ENCODE measurements at regions not wholly inside any gene's neighbourhood (a gene's known extent, or its start where the extent isn't known, plus 50 kb on each side); places are given as distances from the start of the nearest gene placed in this dataset.

- Histone ChIP-seq H3K36me3 (ENCODE audit: control insufficient read depth, insufficient read depth, low read length) (no peaks in the 10 kb centered on the region), H3K4me1 (ENCODE audit: control insufficient read depth, insufficient read depth, low read length) (no peaks in the 10 kb centered on the region), H3K4me3 (ENCODE audit: low read depth, low read length) (no peak overlapping the region), H3K9me3 (ENCODE audit: control insufficient read depth, insufficient read depth, low read length) (no peaks in the 10 kb centered on the region), H3K27me3 (ENCODE audit: control insufficient read depth, insufficient read depth, low read length) (no peaks in the 10 kb centered on the region), H3K9ac (ENCODE audit: low read depth, low read length) (no peak overlapping the region)
Observed at GRCh38 chr2:83055376-83056010, 1403.6 kb downstream of the SUCLG1 start.

- no peak overlapping the region for H3K4me3 ChIP-seq (ENCODE audit: low read depth, low read length)
- H3K9ac ChIP-seq (ENCODE audit: low read depth, low read length) = no peak overlapping the region
- H3K4me1 ChIP-seq (ENCODE audit: control insufficient read depth, insufficient read depth, low read length) = no peaks in the 10 kb centered on the region
- H3K27me3 ChIP-seq (ENCODE audit: control insufficient read depth, insufficient read depth, low read length) = no peaks in the 10 kb centered on the region
- no peaks in the 10 kb centered on the region for H3K36me3 ChIP-seq (ENCODE audit: control insufficient read depth, insufficient read depth, low read length)
- no peaks in the 10 kb centered on the region for H3K9me3 ChIP-seq (ENCODE audit: control insufficient read depth, insufficient read depth, low read length)
Observed at GRCh38 chr2:83054751-83055150, 1404.3 kb downstream of the SUCLG1 start.

DNA sequence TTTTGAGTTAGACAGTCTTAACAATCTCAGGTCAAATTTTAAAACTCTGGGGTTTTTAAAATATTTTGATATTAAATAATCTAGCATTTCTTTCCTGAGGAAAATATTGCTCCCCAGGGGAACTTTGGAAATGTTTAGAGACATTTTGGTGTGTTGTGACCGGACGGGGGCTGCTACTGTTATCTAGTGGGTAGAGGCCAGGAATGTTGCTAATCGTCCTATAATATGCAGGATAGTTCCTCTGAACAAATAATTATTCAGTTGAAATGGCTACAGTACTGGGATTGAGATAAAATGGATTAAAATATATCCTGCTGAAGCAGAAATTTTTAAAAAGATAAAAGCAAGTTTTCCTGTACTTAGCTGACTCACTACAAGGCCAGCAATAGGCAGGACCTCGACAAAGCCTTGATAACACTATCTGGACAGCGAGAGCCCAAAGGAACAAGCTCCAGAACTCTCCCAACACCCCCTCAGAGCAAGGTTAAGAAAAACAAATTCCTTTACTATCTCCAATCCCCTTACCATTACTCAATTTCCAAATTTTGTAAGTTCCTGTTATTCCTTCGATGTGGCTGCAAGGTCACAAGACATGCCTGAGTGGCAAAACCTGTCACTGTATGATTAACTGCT lies 1407.4 kb downstream of the SUCLG1 start:
- H3K9me3 ChIP-seq (ENCODE audit: control insufficient read depth, insufficient read depth, low read length) = no peaks in the 10 kb centered on the region
- H3K4me3 ChIP-seq (ENCODE audit: low read depth, low read length) = no peak overlapping the region
- no peaks in the 10 kb centered on the region for H3K27me3 ChIP-seq (ENCODE audit: control insufficient read depth, insufficient read depth, low read length)
- no peaks in the 10 kb centered on the region for H3K36me3 ChIP-seq (ENCODE audit: control insufficient read depth, insufficient read depth, low read length)
- no peak overlapping the region for H3K9ac ChIP-seq (ENCODE audit: low read depth, low read length)
- H3K4me1 ChIP-seq (ENCODE audit: control insufficient read depth, insufficient read depth, low read length) = no peaks in the 10 kb centered on the region

DNA sequence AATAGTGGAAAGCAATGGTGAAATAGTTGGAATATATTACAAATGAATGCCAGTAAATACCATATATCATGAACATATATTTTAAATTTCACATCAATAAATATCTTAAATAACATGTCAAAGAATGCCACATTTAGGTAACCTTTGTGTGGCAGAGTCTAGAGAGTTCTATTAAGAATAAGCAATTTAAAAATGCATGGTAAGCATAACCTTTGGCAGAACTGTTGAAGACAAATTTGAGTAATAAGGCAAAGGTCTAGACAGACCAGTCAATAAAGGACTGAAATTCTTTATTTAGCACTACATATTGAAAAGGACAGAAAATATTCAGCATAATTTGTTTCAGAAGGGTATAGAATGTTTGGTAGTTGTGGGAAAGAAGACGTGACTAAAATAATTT lies 1417.0 kb downstream of the SUCLG1 start:
- H3K4me1 ChIP-seq (ENCODE audit: control insufficient read depth, insufficient read depth, low read length) = no peaks in the 10 kb centered on the region
- H3K36me3 ChIP-seq (ENCODE audit: control insufficient read depth, insufficient read depth, low read length) = no peaks in the 10 kb centered on the region
- no peaks in the 10 kb centered on the region for H3K27me3 ChIP-seq (ENCODE audit: control insufficient read depth, insufficient read depth, low read length)
- H3K9ac ChIP-seq (ENCODE audit: low read depth, low read length) = no peak overlapping the region
- no peaks in the 10 kb centered on the region for H3K9me3 ChIP-seq (ENCODE audit: control insufficient read depth, insufficient read depth, low read length)
- H3K4me3 ChIP-seq (ENCODE audit: low read depth, low read length) = no peak overlapping the region

- Histone ChIP-seq H3K36me3 (ENCODE audit: control insufficient read depth, insufficient read depth, low read length) (no peaks in the 10 kb centered on the region), H3K4me1 (ENCODE audit: control insufficient read depth, insufficient read depth, low read length) (peaks cover 4% of the 10 kb centered on the region), H3K27me3 (ENCODE audit: control insufficient read depth, insufficient read depth, low read length) (no peaks in the 10 kb centered on the region), H3K9ac (ENCODE audit: low read depth, low read length) (no peak overlapping the region), H3K4me3 (ENCODE audit: low read depth, low read length) (no peak overlapping the region), H3K9me3 (ENCODE audit: control insufficient read depth, insufficient read depth, low read length) (no peaks in the 10 kb centered on the region)
Observed at GRCh38 chr2:83022631-83023210, 1436.4 kb downstream of the SUCLG1 start.

DNA sequence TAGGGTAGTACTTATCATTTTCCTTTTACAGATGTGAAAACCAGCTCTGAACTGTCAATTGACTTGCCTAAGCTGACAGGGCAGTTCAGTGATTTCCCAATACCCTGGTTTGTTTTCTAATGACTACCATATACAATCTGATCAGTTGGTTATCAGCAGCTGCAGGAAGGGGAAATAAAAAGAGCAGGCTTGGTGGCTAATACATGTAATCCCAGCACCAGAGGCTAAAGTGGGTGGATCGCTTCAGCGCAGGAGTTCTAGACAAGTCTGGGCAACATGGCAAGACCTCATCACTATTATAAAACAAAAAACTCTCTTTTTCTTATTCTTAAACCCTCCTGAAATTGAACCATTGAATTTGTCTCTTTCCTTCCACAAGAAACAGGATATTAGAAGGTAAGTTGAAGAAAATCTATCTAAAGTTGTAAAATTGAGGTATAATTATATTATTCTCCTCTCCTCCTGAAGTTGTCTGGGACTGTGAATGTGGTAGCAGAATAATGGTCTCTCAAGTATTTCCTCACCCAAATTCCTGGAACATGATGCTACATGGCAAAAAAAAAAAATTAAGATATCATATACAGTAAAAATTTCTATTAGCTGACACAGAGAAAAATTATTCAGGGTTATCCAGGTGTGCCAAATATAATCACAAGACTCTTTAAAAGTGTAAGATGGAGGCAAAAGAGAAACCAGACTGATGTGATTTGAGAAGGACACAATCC lies 1441.6 kb downstream of the SUCLG1 start:
- Histone ChIP-seq H3K36me3 (ENCODE audit: control insufficient read depth, insufficient read depth, low read length) (no peaks in the 10 kb centered on the region), H3K27me3 (ENCODE audit: control insufficient read depth, insufficient read depth, low read length) (no peaks in the 10 kb centered on the region), H3K9ac (ENCODE audit: low read depth, low read length) (no peak overlapping the region), H3K4me1 (ENCODE audit: control insufficient read depth, insufficient read depth, low read length) (peaks cover under 1% of the 10 kb centered on the region), H3K4me3 (ENCODE audit: low read depth, low read length) (no peak overlapping the region), H3K9me3 (ENCODE audit: control insufficient read depth, insufficient read depth, low read length) (no peaks in the 10 kb centered on the region)

- Histone ChIP-seq H3K4me1 (ENCODE audit: control insufficient read depth, insufficient read depth, low read length) (no peaks in the 10 kb centered on the region), H3K36me3 (ENCODE audit: control insufficient read depth, insufficient read depth, low read length) (no peaks in the 10 kb centered on the region), H3K27me3 (ENCODE audit: control insufficient read depth, insufficient read depth, low read length) (no peaks in the 10 kb centered on the region), H3K9ac (ENCODE audit: low read depth, low read length) (no peak overlapping the region), H3K4me3 (ENCODE audit: low read depth, low read length) (no peak overlapping the region), H3K9me3 (ENCODE audit: control insufficient read depth, insufficient read depth, low read length) (no peaks in the 10 kb centered on the region)
Observed at GRCh38 chr2:83016343-83017110, 1442.6 kb downstream of the SUCLG1 start.

- H3K4me3 ChIP-seq (ENCODE audit: low read depth, low read length) = no peak overlapping the region
- H3K4me1 ChIP-seq (ENCODE audit: control insufficient read depth, insufficient read depth, low read length) = no peaks in the 10 kb centered on the region
- H3K9ac ChIP-seq (ENCODE audit: low read depth, low read length) = no peak overlapping the region
- no peaks in the 10 kb centered on the region for H3K27me3 ChIP-seq (ENCODE audit: control insufficient read depth, insufficient read depth, low read length)
- no peaks in the 10 kb centered on the region for H3K9me3 ChIP-seq (ENCODE audit: control insufficient read depth, insufficient read depth, low read length)
- H3K36me3 ChIP-seq (ENCODE audit: control insufficient read depth, insufficient read depth, low read length) = no peaks in the 10 kb centered on the region
Observed at GRCh38 chr2:83015900-83016299, 1443.2 kb downstream of the SUCLG1 start.

DNA sequence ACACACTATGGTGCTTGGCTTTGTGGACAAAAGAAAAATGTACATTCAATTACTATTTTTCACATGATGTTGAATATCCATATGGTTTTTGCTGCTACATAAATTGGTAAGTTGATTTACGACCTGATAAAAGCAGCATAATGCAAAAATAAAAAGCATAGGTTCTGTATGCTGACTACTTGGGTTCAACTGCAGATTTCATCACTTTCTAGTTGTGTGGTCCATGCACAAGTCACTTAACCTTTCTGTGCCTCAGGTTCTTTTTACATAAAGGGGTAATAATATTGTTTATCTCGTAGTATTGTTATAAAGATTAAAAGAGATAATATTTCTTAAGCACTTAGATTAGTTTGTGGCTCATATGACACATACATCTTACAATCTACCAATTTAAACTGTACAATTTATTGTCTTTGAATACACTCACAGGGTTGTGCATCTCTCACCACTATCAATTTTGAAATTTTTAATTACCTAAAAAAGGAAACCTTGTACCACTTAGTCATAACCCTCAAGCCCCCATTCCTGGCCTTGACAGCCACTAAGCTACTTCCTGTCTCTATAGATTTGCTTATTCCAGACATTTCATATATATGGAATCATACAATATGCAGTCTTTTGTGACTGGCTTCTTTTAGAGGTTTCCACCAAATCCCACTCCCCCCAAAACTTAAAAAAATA lies 1443.9 kb downstream of the SUCLG1 start:
- no peak overlapping the region for H3K9ac ChIP-seq (ENCODE audit: low read depth, low read length)
- H3K4me1 ChIP-seq (ENCODE audit: control insufficient read depth, insufficient read depth, low read length) = no peaks in the 10 kb centered on the region
- no peaks in the 10 kb centered on the region for H3K36me3 ChIP-seq (ENCODE audit: control insufficient read depth, insufficient read depth, low read length)
- H3K9me3 ChIP-seq (ENCODE audit: control insufficient read depth, insufficient read depth, low read length) = no peaks in the 10 kb centered on the region
- no peaks in the 10 kb centered on the region for H3K27me3 ChIP-seq (ENCODE audit: control insufficient read depth, insufficient read depth, low read length)
- no peak overlapping the region for H3K4me3 ChIP-seq (ENCODE audit: low read depth, low read length)

DNA sequence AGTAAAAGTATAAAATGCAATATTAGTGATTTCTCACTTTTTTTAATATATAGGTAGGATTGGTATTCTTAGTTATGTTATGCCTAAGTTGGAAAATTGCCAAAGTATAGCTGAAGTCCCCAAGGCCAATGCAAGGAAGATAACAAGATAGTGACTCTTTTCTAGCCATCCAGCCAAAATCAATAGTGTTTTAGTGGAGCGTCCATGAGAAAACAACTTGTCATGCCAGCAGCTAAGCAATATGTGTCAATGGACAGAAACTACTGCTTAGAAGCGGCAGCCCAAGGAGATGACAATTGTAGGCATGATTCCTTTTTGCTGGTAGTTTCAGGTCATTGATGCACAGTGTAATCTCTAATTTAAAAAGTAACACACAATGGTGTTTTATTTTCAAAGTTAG lies 1444.6 kb downstream of the SUCLG1 start:
- H3K4me1 ChIP-seq (ENCODE audit: control insufficient read depth, insufficient read depth, low read length) = no peaks in the 10 kb centered on the region
- no peaks in the 10 kb centered on the region for H3K9me3 ChIP-seq (ENCODE audit: control insufficient read depth, insufficient read depth, low read length)
- no peaks in the 10 kb centered on the region for H3K27me3 ChIP-seq (ENCODE audit: control insufficient read depth, insufficient read depth, low read length)

DNA sequence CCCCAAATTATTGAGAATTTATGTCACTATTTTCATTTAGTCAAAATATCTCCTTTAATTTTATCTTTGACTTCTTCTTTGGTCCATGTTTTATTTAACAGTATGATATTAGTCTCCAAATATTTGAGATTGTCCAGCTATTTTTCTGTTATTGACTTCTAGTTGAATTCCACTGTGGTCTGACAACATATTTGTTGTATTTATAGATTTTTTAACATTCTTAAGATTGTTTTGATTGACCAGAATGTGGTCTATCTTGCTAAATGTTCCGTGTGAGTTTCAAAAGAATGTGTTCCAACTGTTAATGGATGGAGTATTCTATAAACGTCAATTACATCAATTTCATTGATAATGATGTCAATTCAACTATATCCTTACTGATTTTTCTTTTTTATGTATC lies 1452.1 kb downstream of the SUCLG1 start:
- no peaks in the 10 kb centered on the region for H3K4me1 ChIP-seq (ENCODE audit: control insufficient read depth, insufficient read depth, low read length)
- H3K9ac ChIP-seq (ENCODE audit: low read depth, low read length) = no peak overlapping the region
- H3K27me3 ChIP-seq (ENCODE audit: control insufficient read depth, insufficient read depth, low read length) = no peaks in the 10 kb centered on the region
- no peak overlapping the region for H3K4me3 ChIP-seq (ENCODE audit: low read depth, low read length)
- H3K36me3 ChIP-seq (ENCODE audit: control insufficient read depth, insufficient read depth, low read length) = no peaks in the 10 kb centered on the region
- H3K9me3 ChIP-seq (ENCODE audit: control insufficient read depth, insufficient read depth, low read length) = no peaks in the 10 kb centered on the region

More for the DNA sequence above, 1444.6 kb downstream of the SUCLG1 start:
- Histone ChIP-seq H3K9ac (ENCODE audit: low read depth, low read length) (no peak overlapping the region), H3K4me3 (ENCODE audit: low read depth, low read length) (no peak overlapping the region), H3K36me3 (ENCODE audit: control insufficient read depth, insufficient read depth, low read length) (no peaks in the 10 kb centered on the region)
